Prostate gland (tissue), 2 donors: ENCODE measurements at regions not wholly inside any gene's neighbourhood (a gene's known extent, or its start where the extent isn't known, plus 50 kb on each side); places are given as distances from the start of the nearest gene placed in this dataset.

Source experiments
- CTCF ChIP-seq, 4 experiments: fragments of 200-600 bp in 2 of 4; fragments of 450-650 bp in 2 of 4; sonication (generic) in 2 of 4; IDR thresholded peaks; 1 replicate in 3 of 4; 2 replicates in 1 of 4; pipeline ENCODE4 v1.5.1; 2016 to 2019; ENCODE audit warnings: antibody characterized with exemption in 4 of 4, mild to moderate bottlenecking in 2 of 4, moderate library complexity in 2 of 4
- POLR2A ChIP-seq: fragments of 450-650 bp; IDR thresholded peaks from one replicate; pipeline ENCODE4 v1.6.1; 2016; ENCODE audit warnings: antibody characterized with exemption, mild to moderate bottlenecking

- no peak for TF ChIP-seq POLR2A
- TF ChIP-seq CTCF (IDR thresholded peaks at IDR 0.05), result no peak
Observed at GRCh38 chr20:21017528-21018085, 88.6 kb downstream of the LINC00237 start.
